WTC11 (cell line): ENCODE measurements at regions not wholly inside any gene's neighbourhood (a gene's known extent, or its start where the extent isn't known, plus 50 kb on each side); places are given as distances from the start of the nearest gene placed in this dataset.

Experiments used
- ATAC-seq: fragments of 200-7000 bp; cut with Tn5 transposase; 2 replicates; pipeline ENCODE4 v1.10.0; 2021; ENCODE audit warnings: mild to moderate bottlenecking, moderate library complexity
- CTCF ChIA-PET: fragments of 300-600 bp; sonication (Branson Sonifier 250); formaldehyde crosslinking; loops from one replicate; lab custom pipeline; 2021; ENCODE audit warnings: antibody characterized with exemption; lab: Charles Lee
- POLR2A ChIA-PET: fragments of 350-600 bp; sonication (Branson Sonifier 250); formaldehyde crosslinking; loops from one replicate; lab custom pipeline; 2021; ENCODE audit warnings: antibody characterized with exemption; lab: Charles Lee
- DNase-seq: peaks from one replicate; pipeline ENCODE4 v3.0.0; 2021; ENCODE audit warnings: low spot score
- H3K27ac Mint-ChIP-seq: 2 replicates; pipeline ENCODE4 v1.8.0; 2021; ENCODE audit warnings: mixed read lengths
- H3K27me3 Mint-ChIP-seq: 2 replicates; pipeline ENCODE4 v1.8.0; 2021; ENCODE audit warnings: low read depth, mild to moderate bottlenecking, moderate library complexity, mixed read lengths
- H3K36me3 Mint-ChIP-seq: 2 replicates; pipeline ENCODE4 v1.8.0; 2021; ENCODE audit warnings: mixed read lengths
- H3K4me1 Mint-ChIP-seq: 2 replicates; pipeline ENCODE4 v1.8.0; 2022; ENCODE audit warnings: mixed read lengths
- H3K4me3 Mint-ChIP-seq: 2 replicates; pipeline ENCODE4 v1.8.0; 2021; ENCODE audit warnings: mild to moderate bottlenecking, moderate library complexity, mixed read lengths
- H3K9me3 Mint-ChIP-seq: 2 replicates; pipeline ENCODE4 v1.8.0; 2021; ENCODE audit warnings: mixed read lengths
- AR ChIP-seq: fragments of 250-450 bp; sonication (Bioruptor Pico); IDR thresholded peaks from 2 replicates; pipeline ENCODE4 v1.9.0; 2021; ENCODE audit warnings: mild to moderate bottlenecking
- CDX4 ChIP-seq: fragments of 250-450 bp; sonication (Bioruptor Pico); IDR thresholded peaks from 2 replicates; pipeline ENCODE4 v1.9.0; 2021; ENCODE audit warnings: moderate library complexity, mild to moderate bottlenecking, inconsistent platforms, borderline replicate concordance
- ERG ChIP-seq: fragments of 250-450 bp; sonication (Bioruptor Pico); IDR thresholded peaks from 2 replicates; pipeline ENCODE4 v1.8.0; 2021; ENCODE audit warnings: mild to moderate bottlenecking
- ETV6 ChIP-seq: sonication (generic); formaldehyde crosslinking; IDR thresholded peaks from 2 replicates; pipeline ENCODE4 v1.8.1; 2022; ENCODE audit warnings: mild to moderate bottlenecking, missing genetic modification reagents
- HMGXB4 ChIP-seq: sonication (generic); formaldehyde crosslinking; IDR thresholded peaks from 2 replicates; pipeline ENCODE4 v1.8.1; 2023; ENCODE audit warnings: mild to moderate bottlenecking, moderate library complexity, missing genetic modification reagents
- IRF2 ChIP-seq: sonication (generic); formaldehyde crosslinking; IDR thresholded peaks from 2 replicates; pipeline ENCODE4 v1.8.0; 2022; ENCODE audit warnings: low read depth, missing genetic modification reagents, borderline replicate concordance
- MAX ChIP-seq: sonication (generic); formaldehyde crosslinking; IDR thresholded peaks from 2 replicates; pipeline ENCODE4 v1.8.0; 2022; ENCODE audit warnings: mild to moderate bottlenecking, missing genetic modification reagents
- NFE2L1 ChIP-seq: sonication (generic); formaldehyde crosslinking; IDR thresholded peaks from 2 replicates; pipeline ENCODE4 v1.8.1; 2023; ENCODE audit warnings: missing genetic modification reagents
- RELA ChIP-seq: sonication (generic); formaldehyde crosslinking; IDR thresholded peaks from 2 replicates; pipeline ENCODE4 v1.8.1; 2022; ENCODE audit warnings: missing genetic modification reagents, mild to moderate bottlenecking, borderline replicate concordance
- SMAD3 ChIP-seq: sonication (generic); formaldehyde crosslinking; IDR thresholded peaks from 2 replicates; pipeline ENCODE4 v1.8.0; 2022; ENCODE audit warnings: missing genetic modification reagents, mild to moderate bottlenecking, borderline replicate concordance
- SMAD4 ChIP-seq: sonication (generic); formaldehyde crosslinking; IDR thresholded peaks from 2 replicates; pipeline ENCODE4 v1.8.0; 2022; ENCODE audit warnings: mild to moderate bottlenecking, missing genetic modification reagents
- SP1 ChIP-seq: sonication (generic); formaldehyde crosslinking; conservative IDR thresholded peaks from 2 replicates; pipeline ENCODE4 v1.8.1; 2022; ENCODE audit warnings: missing genetic modification reagents
- STAT6 ChIP-seq: sonication (generic); formaldehyde crosslinking; conservative IDR thresholded peaks from 2 replicates; pipeline ENCODE4 v1.8.1; 2023; ENCODE audit warnings: mild to moderate bottlenecking, low read depth, missing genetic modification reagents, moderate library complexity
- TCF7 ChIP-seq: sonication (generic); formaldehyde crosslinking; IDR thresholded peaks from 2 replicates; pipeline ENCODE4 v1.8.0; 2022; ENCODE audit warnings: mild to moderate bottlenecking, low read depth, missing genetic modification reagents, moderate library complexity
- USF1 ChIP-seq: sonication (generic); formaldehyde crosslinking; IDR thresholded peaks from 2 replicates; pipeline ENCODE4 v1.8.0; 2022; ENCODE audit warnings: mild to moderate bottlenecking, missing genetic modification reagents
- ZNF281 ChIP-seq: sonication (generic); formaldehyde crosslinking; IDR thresholded peaks from 2 replicates; pipeline ENCODE4 v1.8.0; 2023; ENCODE audit warnings: mild to moderate bottlenecking, missing genetic modification reagents

GRCh38 chr13:104267206-104267811, 1201.1 kb upstream of the SLC10A2 start:
- CTCF ChIA-PET = no interaction called here
- no peak for DNase-seq

GRCh38 chr13:104256701-104257100, 1190.5 kb upstream of the SLC10A2 start:
- Mint-ChIP-seq H3K36me3 (no peaks in the 10 kb centered on the region), H3K27me3 (no peaks in the 10 kb centered on the region), H3K4me3 (no peak overlapping the region), H3K4me1 (peaks cover 41% of the 10 kb centered on the region), H3K9me3 (no peaks in the 10 kb centered on the region), H3K27ac (no peak overlapping the region)
- CTCF ChIA-PET = no interaction called here
- ATAC-seq (no peak), DNase-seq (no peak)
- POLR2A ChIA-PET = interaction anchor here (0.6 kb wide), 1 partner anchor 636 kb away, joined by 3 read pairs; no protein-coding TSS in a partner anchor
- TF ChIP-seq SMAD3 (CRISPR knock-in tag) (no peak), RELA (CRISPR knock-in tag) (no peak), SP1 (CRISPR knock-in tag) (no peak), NFE2L1 (CRISPR knock-in tag) (no peak), SMAD4 (CRISPR knock-in tag) (no peak), AR (no peak), ERG (CRISPR knock-in tag) (no peak), CDX4 (CRISPR knock-in tag) (no peak), IRF2 (no peak), STAT6 (CRISPR knock-in tag) (no peak)

More at GRCh38 chr13:104267206-104267811, 1201.1 kb upstream of the SLC10A2 start:
- no peak for ATAC-seq
- peaks cover 24% of the 10 kb centered on the region for H3K9me3 Mint-ChIP-seq
- no peak overlapping the region for H3K27ac Mint-ChIP-seq
- H3K36me3 Mint-ChIP-seq = peaks cover 19% of the 10 kb centered on the region
- no peak for TF ChIP-seq ETV6 (CRISPR knock-in tag)
- TF ChIP-seq USF1 = no peak
- TF ChIP-seq HMGXB4 (CRISPR knock-in tag) = no peak
- TF ChIP-seq ZNF281 = no peak
- TF ChIP-seq TCF7 (CRISPR knock-in tag) = no peak
- no peak for TF ChIP-seq MAX
- no peaks in the 10 kb centered on the region for H3K27me3 Mint-ChIP-seq
- POLR2A ChIA-PET = no interaction called here
- H3K4me1 Mint-ChIP-seq = peaks cover 18% of the 10 kb centered on the region
- H3K4me3 Mint-ChIP-seq = no peak overlapping the region
